GM23338 (cell line): ENCODE measurements at regions not wholly inside any gene's neighbourhood (a gene's known extent, or its start where the extent isn't known, plus 50 kb on each side); places are given as distances from the start of the nearest gene placed in this dataset.

Source experiments
- ATAC-seq: fragments of 200-7000 bp; cut with Tn5 transposase; 3 replicates; pipeline ENCODE4 v1.9.1; 2020
- DNase-seq: peaks from one replicate; pipeline ENCODE4 v3.0.0-alpha.2; 2015; ENCODE audit warnings: low spot score
- H2AFZ ChIP-seq: fragments of 200-600 bp; sonication (generic); 2 replicates; pipeline ENCODE4 v1.8.0; 2016; ENCODE audit warnings: antibody characterized with exemption, mild to moderate bottlenecking, moderate library complexity
- H3F3A ChIP-seq: fragments of 200-600 bp; sonication (generic); replicated peaks from 2 replicates; pipeline ENCODE4 v1.8.0; 2017; ENCODE audit warnings: antibody characterized with exemption, mixed run types, low read depth
- H3K27ac ChIP-seq: fragments of 200-600 bp; sonication (generic); 2 replicates; pipeline ENCODE4 v1.6.1; 2016; ENCODE audit warnings: low read depth
- H3K27me3 ChIP-seq: fragments of 200-600 bp; sonication (generic); 2 replicates; pipeline ENCODE4 v1.8.0; 2016; ENCODE audit warnings: mild to moderate bottlenecking, mixed run types, moderate library complexity; ENCODE audit not compliant: insufficient read depth
- H3K36me3 ChIP-seq: fragments of 200-600 bp; sonication (generic); 2 replicates; pipeline ENCODE4 v1.8.0; 2016; ENCODE audit warnings: mild to moderate bottlenecking; ENCODE audit not compliant: insufficient read depth
- H3K4me1 ChIP-seq: fragments of 200-600 bp; sonication (generic); 2 replicates; pipeline ENCODE4 v1.8.0; 2016; ENCODE audit warnings: mild to moderate bottlenecking, moderate library complexity; ENCODE audit not compliant: insufficient read depth
- H3K4me2 ChIP-seq: fragments of 200-600 bp; sonication (generic); 2 replicates; pipeline ENCODE4 v1.7.1; 2017; ENCODE audit warnings: mixed run types
- H3K4me3 ChIP-seq: fragments of 200-600 bp; sonication (generic); 2 replicates; pipeline ENCODE4 v1.6.1; 2016; ENCODE audit warnings: mixed run types
- H3K79me2 ChIP-seq: fragments of 200-600 bp; sonication (generic); replicated peaks from 2 replicates; pipeline ENCODE4 v1.8.0; 2017; ENCODE audit warnings: mild to moderate bottlenecking; ENCODE audit not compliant: insufficient read depth
- H3K9me2 ChIP-seq: fragments of 200-600 bp; sonication (generic); 2 replicates; pipeline ENCODE4 v1.8.0; 2017; ENCODE audit not compliant: insufficient read depth
- H4K20me1 ChIP-seq: fragments of 200-600 bp; sonication (generic); replicated peaks from 2 replicates; pipeline ENCODE4 v1.8.0; 2017; ENCODE audit warnings: mild to moderate bottlenecking; ENCODE audit not compliant: insufficient read depth
- H3K27ac Mint-ChIP-seq: 2 replicates; pipeline ENCODE4 v1.8.0; 2020; ENCODE audit warnings: inconsistent platforms, mild to moderate bottlenecking, moderate library complexity, mixed read lengths
- H3K27me3 Mint-ChIP-seq: 3 replicates; pipeline ENCODE4 v1.8.0; 2022; ENCODE audit warnings: low read depth, mild to moderate bottlenecking, moderate library complexity, mixed read lengths, inconsistent platforms; ENCODE audit not compliant: insufficient read depth, poor library complexity
- H3K36me3 Mint-ChIP-seq: 3 replicates; pipeline ENCODE4 v1.8.0; 2021; ENCODE audit warnings: low read depth, mild to moderate bottlenecking, inconsistent platforms, moderate library complexity, mixed read lengths
- H3K4me1 Mint-ChIP-seq: 3 replicates; pipeline ENCODE4 v1.8.0; 2020; ENCODE audit warnings: mild to moderate bottlenecking, inconsistent platforms, mixed read lengths
- H3K4me3 Mint-ChIP-seq: 3 replicates; pipeline ENCODE4 v1.8.0; 2021; ENCODE audit warnings: moderate library complexity, mild to moderate bottlenecking, inconsistent platforms, mixed read lengths
- H3K9me3 Mint-ChIP-seq: 3 replicates; pipeline ENCODE4 v1.8.0; 2020; ENCODE audit warnings: moderate library complexity, mild to moderate bottlenecking, inconsistent platforms, mixed read lengths
- CREB1 ChIP-seq: fragments of 250-450 bp; sonication (Bioruptor Pico); IDR thresholded peaks from 2 replicates; pipeline ENCODE4 v1.5.0; 2020; ENCODE audit warnings: low read depth, mild to moderate bottlenecking, moderate library complexity
- EZH2 ChIP-seq: fragments of 200-600 bp; sonication (generic); IDR thresholded peaks from one replicate; pipeline ENCODE4 v1.8.0; 2017; ENCODE audit warnings: antibody characterized with exemption, mild to moderate bottlenecking, low read depth; ENCODE audit not compliant: unreplicated experiment
- EZH2phosphoT487 ChIP-seq: fragments of 200-600 bp; sonication (generic); IDR thresholded peaks from one replicate; pipeline ENCODE4 v1.8.1; 2018; ENCODE audit warnings: antibody characterized with exemption; ENCODE audit not compliant: unreplicated experiment
- JUNB ChIP-seq: IDR thresholded peaks from one replicate; pipeline ENCODE4 v1.6.1; 2016; ENCODE audit warnings: antibody characterized with exemption; ENCODE audit not compliant: unreplicated experiment
- NANOG ChIP-seq: IDR thresholded peaks from 2 replicates; pipeline ENCODE4 v1.6.1; 2016; ENCODE audit warnings: antibody characterized with exemption, borderline replicate concordance
- POLR2AphosphoS5 ChIP-seq: IDR thresholded peaks from 2 replicates; pipeline ENCODE4 v1.6.1; 2016; ENCODE audit warnings: antibody characterized with exemption, low read depth
- STAT1 ChIP-seq: IDR thresholded peaks from one replicate; pipeline ENCODE4 v1.6.1; 2016; ENCODE audit warnings: antibody characterized with exemption; ENCODE audit not compliant: unreplicated experiment
- ZNF114 ChIP-seq: fragments of 250-450 bp; sonication (Bioruptor Pico); IDR thresholded peaks from 2 replicates; pipeline ENCODE4 v1.5.0; 2020; ENCODE audit warnings: mild to moderate bottlenecking, moderate library complexity
- ZNF331 ChIP-seq: fragments of 250-450 bp; sonication (Bioruptor Pico); IDR thresholded peaks from 2 replicates; pipeline ENCODE4 v1.5.0; 2020; ENCODE audit warnings: low read depth, mild to moderate bottlenecking, moderate library complexity
- TF ChIP-seq, protein P1 (sequence below): fragments of 250-450 bp; sonication (Bioruptor Pico); IDR thresholded peaks from 2 replicates; pipeline ENCODE4 v1.5.0; 2020; ENCODE audit warnings: mild to moderate bottlenecking, moderate library complexity
- TF ChIP-seq, protein P2 (sequence below): IDR thresholded peaks from 2 replicates; pipeline ENCODE4 v1.6.1; 2016; ENCODE audit warnings: antibody characterized with exemption
- TF ChIP-seq, protein P3 (sequence below), 2 experiments: fragments of 200-600 bp in 1 of 2; sonication (generic) in 1 of 2; conservative IDR thresholded peaks; 2 replicates each; pipeline versions ENCODE4 v1.5.1 to v1.6.1; 2016 to 2017; ENCODE audit warnings: antibody characterized with exemption in 2 of 2, low read depth in 2 of 2, mild to moderate bottlenecking in 2 of 2, moderate library complexity in 1 of 2
- TF ChIP-seq, protein P4 (sequence below): IDR thresholded peaks from one replicate; pipeline ENCODE4 v1.6.1; 2018; ENCODE audit warnings: antibody characterized with exemption; ENCODE audit not compliant: unreplicated experiment

DNA sequence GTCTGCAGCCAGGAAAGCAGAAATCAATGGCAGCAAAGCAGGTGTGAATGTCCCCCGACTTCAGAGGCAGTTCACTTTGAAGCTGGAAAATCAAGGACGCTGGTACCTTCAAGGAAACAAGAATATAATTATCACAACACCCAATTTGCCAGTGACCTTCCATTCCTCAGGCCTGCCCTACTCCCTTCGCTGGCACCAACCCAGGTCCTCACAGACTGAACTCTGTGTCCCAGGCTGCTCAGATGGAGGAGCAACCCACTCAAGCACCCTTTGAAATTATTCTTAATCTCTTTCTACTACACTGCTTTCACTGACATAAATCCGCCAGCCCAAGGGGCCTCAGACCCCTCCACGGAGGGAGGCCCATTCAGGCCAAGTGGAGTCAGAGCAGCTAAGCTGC, 64.7 kb upstream of the WT1 start:
- Histone ChIP-seq H4K20me1 (no peaks in the 10 kb centered on the region), H3K36me3 (no peaks in the 10 kb centered on the region), H3F3A (no peaks in the 10 kb centered on the region), H3K27me3 (no peaks in the 10 kb centered on the region), H2AFZ (peak overlapping the region; percentile 69), H3K27ac (no peak overlapping the region), H3K4me3 (no peak overlapping the region), H3K79me2 (no peaks in the 10 kb centered on the region), H3K4me1 (no peaks in the 10 kb centered on the region), H3K9me2 (no peaks in the 10 kb centered on the region), H3K4me2 (no peak overlapping the region)
- Mint-ChIP-seq H3K27ac (no peak overlapping the region), H3K36me3 (no peaks in the 10 kb centered on the region), H3K4me3 (no peak overlapping the region), H3K9me3 (no peaks in the 10 kb centered on the region; the same call in 2 of the 3 replicates), H3K27me3 (no peaks in the 10 kb centered on the region), H3K4me1 (no peaks in the 10 kb centered on the region)
- TF ChIP-seq, protein P1, sequence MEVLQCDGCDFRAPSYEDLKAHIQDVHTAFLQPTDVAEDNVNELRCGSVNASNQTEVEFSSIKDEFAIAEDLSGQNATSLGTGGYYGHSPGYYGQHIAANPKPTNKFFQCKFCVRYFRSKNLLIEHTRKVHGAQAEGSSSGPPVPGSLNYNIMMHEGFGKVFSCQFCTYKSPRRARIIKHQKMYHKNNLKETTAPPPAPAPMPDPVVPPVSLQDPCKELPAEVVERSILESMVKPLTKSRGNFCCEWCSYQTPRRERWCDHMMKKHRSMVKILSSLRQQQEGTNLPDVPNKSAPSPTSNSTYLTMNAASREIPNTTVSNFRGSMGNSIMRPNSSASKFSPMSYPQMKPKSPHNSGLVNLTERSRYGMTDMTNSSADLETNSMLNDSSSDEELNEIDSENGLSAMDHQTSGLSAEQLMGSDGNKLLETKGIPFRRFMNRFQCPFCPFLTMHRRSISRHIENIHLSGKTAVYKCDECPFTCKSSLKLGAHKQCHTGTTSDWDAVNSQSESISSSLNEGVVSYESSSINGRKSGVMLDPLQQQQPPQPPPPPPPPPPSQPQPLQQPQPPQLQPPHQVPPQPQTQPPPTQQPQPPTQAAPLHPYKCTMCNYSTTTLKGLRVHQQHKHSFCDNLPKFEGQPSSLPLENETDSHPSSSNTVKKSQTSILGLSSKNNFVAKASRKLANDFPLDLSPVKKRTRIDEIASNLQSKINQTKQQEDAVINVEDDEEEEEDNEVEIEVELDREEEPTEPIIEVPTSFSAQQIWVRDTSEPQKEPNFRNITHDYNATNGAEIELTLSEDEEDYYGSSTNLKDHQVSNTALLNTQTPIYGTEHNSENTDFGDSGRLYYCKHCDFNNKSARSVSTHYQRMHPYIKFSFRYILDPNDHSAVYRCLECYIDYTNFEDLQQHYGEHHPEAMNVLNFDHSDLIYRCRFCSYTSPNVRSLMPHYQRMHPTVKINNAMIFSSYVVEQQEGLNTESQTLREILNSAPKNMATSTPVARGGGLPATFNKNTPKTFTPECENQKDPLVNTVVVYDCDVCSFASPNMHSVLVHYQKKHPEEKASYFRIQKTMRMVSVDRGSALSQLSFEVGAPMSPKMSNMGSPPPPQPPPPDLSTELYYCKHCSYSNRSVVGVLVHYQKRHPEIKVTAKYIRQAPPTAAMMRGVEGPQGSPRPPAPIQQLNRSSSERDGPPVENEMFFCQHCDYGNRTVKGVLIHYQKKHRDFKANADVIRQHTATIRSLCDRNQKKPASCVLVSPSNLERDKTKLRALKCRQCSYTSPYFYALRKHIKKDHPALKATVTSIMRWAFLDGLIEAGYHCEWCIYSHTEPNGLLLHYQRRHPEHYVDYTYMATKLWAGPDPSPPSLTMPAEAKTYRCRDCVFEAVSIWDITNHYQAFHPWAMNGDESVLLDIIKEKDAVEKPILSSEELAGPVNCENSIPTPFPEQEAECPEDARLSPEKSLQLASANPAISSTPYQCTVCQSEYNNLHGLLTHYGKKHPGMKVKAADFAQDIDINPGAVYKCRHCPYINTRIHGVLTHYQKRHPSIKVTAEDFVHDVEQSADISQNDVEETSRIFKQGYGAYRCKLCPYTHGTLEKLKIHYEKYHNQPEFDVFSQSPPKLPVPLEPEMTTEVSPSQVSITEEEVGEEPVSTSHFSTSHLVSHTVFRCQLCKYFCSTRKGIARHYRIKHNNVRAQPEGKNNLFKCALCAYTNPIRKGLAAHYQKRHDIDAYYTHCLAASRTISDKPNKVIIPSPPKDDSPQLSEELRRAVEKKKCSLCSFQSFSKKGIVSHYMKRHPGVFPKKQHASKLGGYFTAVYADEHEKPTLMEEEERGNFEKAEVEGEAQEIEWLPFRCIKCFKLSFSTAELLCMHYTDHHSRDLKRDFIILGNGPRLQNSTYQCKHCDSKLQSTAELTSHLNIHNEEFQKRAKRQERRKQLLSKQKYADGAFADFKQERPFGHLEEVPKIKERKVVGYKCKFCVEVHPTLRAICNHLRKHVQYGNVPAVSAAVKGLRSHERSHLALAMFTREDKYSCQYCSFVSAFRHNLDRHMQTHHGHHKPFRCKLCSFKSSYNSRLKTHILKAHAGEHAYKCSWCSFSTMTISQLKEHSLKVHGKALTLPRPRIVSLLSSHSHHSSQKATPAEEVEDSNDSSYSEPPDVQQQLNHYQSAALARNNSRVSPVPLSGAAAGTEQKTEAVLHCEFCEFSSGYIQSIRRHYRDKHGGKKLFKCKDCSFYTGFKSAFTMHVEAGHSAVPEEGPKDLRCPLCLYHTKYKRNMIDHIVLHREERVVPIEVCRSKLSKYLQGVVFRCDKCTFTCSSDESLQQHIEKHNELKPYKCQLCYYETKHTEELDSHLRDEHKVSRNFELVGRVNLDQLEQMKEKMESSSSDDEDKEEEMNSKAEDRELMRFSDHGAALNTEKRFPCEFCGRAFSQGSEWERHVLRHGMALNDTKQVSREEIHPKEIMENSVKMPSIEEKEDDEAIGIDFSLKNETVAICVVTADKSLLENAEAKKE (CRISPR knock-in tag), result no peak
- no peak for TF ChIP-seq EZH2
- TF ChIP-seq, protein P2, sequence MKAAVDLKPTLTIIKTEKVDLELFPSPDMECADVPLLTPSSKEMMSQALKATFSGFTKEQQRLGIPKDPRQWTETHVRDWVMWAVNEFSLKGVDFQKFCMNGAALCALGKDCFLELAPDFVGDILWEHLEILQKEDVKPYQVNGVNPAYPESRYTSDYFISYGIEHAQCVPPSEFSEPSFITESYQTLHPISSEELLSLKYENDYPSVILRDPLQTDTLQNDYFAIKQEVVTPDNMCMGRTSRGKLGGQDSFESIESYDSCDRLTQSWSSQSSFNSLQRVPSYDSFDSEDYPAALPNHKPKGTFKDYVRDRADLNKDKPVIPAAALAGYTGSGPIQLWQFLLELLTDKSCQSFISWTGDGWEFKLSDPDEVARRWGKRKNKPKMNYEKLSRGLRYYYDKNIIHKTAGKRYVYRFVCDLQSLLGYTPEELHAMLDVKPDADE, result no peak
- no peak for TF ChIP-seq ZNF114
- TF ChIP-seq STAT1, result no peak
- TF ChIP-seq, protein P3, sequence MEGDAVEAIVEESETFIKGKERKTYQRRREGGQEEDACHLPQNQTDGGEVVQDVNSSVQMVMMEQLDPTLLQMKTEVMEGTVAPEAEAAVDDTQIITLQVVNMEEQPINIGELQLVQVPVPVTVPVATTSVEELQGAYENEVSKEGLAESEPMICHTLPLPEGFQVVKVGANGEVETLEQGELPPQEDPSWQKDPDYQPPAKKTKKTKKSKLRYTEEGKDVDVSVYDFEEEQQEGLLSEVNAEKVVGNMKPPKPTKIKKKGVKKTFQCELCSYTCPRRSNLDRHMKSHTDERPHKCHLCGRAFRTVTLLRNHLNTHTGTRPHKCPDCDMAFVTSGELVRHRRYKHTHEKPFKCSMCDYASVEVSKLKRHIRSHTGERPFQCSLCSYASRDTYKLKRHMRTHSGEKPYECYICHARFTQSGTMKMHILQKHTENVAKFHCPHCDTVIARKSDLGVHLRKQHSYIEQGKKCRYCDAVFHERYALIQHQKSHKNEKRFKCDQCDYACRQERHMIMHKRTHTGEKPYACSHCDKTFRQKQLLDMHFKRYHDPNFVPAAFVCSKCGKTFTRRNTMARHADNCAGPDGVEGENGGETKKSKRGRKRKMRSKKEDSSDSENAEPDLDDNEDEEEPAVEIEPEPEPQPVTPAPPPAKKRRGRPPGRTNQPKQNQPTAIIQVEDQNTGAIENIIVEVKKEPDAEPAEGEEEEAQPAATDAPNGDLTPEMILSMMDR (conservative IDR thresholded peaks at IDR 0.05; ENCODE audit: low read depth in 2 of 2), result no peak
- TF ChIP-seq NANOG, result no peak
- no peak for TF ChIP-seq ZNF331 (CRISPR knock-in tag)
- TF ChIP-seq CREB1 (CRISPR knock-in tag), result no peak
- no peak for TF ChIP-seq EZH2phosphoT487
- TF ChIP-seq, protein P4, sequence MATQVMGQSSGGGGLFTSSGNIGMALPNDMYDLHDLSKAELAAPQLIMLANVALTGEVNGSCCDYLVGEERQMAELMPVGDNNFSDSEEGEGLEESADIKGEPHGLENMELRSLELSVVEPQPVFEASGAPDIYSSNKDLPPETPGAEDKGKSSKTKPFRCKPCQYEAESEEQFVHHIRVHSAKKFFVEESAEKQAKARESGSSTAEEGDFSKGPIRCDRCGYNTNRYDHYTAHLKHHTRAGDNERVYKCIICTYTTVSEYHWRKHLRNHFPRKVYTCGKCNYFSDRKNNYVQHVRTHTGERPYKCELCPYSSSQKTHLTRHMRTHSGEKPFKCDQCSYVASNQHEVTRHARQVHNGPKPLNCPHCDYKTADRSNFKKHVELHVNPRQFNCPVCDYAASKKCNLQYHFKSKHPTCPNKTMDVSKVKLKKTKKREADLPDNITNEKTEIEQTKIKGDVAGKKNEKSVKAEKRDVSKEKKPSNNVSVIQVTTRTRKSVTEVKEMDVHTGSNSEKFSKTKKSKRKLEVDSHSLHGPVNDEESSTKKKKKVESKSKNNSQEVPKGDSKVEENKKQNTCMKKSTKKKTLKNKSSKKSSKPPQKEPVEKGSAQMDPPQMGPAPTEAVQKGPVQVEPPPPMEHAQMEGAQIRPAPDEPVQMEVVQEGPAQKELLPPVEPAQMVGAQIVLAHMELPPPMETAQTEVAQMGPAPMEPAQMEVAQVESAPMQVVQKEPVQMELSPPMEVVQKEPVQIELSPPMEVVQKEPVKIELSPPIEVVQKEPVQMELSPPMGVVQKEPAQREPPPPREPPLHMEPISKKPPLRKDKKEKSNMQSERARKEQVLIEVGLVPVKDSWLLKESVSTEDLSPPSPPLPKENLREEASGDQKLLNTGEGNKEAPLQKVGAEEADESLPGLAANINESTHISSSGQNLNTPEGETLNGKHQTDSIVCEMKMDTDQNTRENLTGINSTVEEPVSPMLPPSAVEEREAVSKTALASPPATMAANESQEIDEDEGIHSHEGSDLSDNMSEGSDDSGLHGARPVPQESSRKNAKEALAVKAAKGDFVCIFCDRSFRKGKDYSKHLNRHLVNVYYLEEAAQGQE, result no peak
- TF ChIP-seq JUNB, result no peak
- no peak for TF ChIP-seq POLR2AphosphoS5
- DNase-seq, result no peak
- ATAC-seq, result no peak
